ENCODE measurements at regions not wholly inside any gene's neighbourhood (a gene's known extent, or its start where the extent isn't known, plus 50 kb on each side); places are given as distances from the start of the nearest gene placed in this dataset.

- TF ChIP-seq CTCF (IDR thresholded peaks at IDR 0.05) (no peak), EP300 (IDR thresholded peaks at IDR 0.05) (no peak), POLR2A (IDR thresholded peaks at IDR 0.05) (no peak)
These were observed 195.9 kb upstream of the POU3F1 start for GRCh38 chr1:38242506-38242905.
